H1 (cell line): ENCODE measurements at regions not wholly inside any gene's neighbourhood (a gene's known extent, or its start where the extent isn't known, plus 50 kb on each side); places are given as distances from the start of the nearest gene placed in this dataset.

ENCODE experiments used
- CTCF ChIA-PET: fragments of 300-600 bp; sonication (Branson Sonifier 250); formaldehyde crosslinking; loops from one replicate; lab custom pipeline; 2021; ENCODE audit not compliant: partially characterized antibody; lab: Charles Lee
- POLR2A ChIA-PET: fragments of 300-600 bp; sonication (Branson Sonifier 250); formaldehyde crosslinking; loops from one replicate; lab custom pipeline; 2021; ENCODE audit warnings: inconsistent platforms; ENCODE audit not compliant: partially characterized antibody; lab: Charles Lee
- DNase-seq, 2 experiments: peaks; one replicate each; pipeline versions ENCODE4 v3.0.0 to v3.0.0-alpha.2; 2010 to 2022; ENCODE audit warnings: low spot score in 2 of 2, low read depth in 1 of 2, mixed read lengths in 1 of 2
- FAIRE-seq: peaks from 2 replicates; lab custom pipeline; 2011; peaks lifted over from hg19 to GRCh38; lab: Jason Lieb, UNC
- H2AFZ ChIP-seq: 2 replicates; pipeline ENCODE4 v1.8.1; 2012; ENCODE audit warnings: low read length, inconsistent platforms
- H2AK5ac ChIP-seq: 2 replicates; pipeline ENCODE4 v1.6.1; 2013; ENCODE audit warnings: low read depth, low read length
- H2BK120ac ChIP-seq: replicated peaks from 2 replicates; pipeline ENCODE3; 2013; ENCODE audit warnings: low read depth, low read length, inconsistent platforms
- H2BK12ac ChIP-seq: 2 replicates; pipeline ENCODE4 v1.6.1; 2013; ENCODE audit warnings: low read depth, low read length
- H2BK15ac ChIP-seq: 2 replicates; pipeline ENCODE4 v1.6.1; 2013; ENCODE audit warnings: low read length
- H2BK20ac ChIP-seq: 2 replicates; pipeline ENCODE4 v1.6.1; 2013; ENCODE audit warnings: low read length
- H2BK5ac ChIP-seq: 2 replicates; pipeline ENCODE4 v1.6.1; 2013; ENCODE audit warnings: low read depth, low read length
- H3K14ac ChIP-seq: 2 replicates; pipeline ENCODE4 v1.6.1; 2013; ENCODE audit warnings: inconsistent platforms; ENCODE audit not compliant: insufficient read length
- H3K18ac ChIP-seq: 2 replicates; pipeline ENCODE4 v1.6.1; 2013; ENCODE audit warnings: low read length; ENCODE audit errors: extremely low read depth
- H3K23ac ChIP-seq: 2 replicates; pipeline ENCODE4 v1.6.1; 2013; ENCODE audit warnings: inconsistent platforms; ENCODE audit not compliant: insufficient read length
- H3K23me2 ChIP-seq: 2 replicates; pipeline ENCODE4 v1.6.1; 2013; ENCODE audit warnings: low read depth, low read length
- H3K27ac ChIP-seq: 2 replicates; pipeline ENCODE4 v1.6.1; 2011; ENCODE audit warnings: low read depth, low read length, inconsistent platforms
- H3K27me3 ChIP-seq, 4 experiments: replicated peaks in 1 of 4; 1 replicate in 1 of 4; 2 replicates in 3 of 4; pipeline versions ENCODE4 v1.6.1 to v1.8.1; 2011 to 2013; ENCODE audit warnings: low read length in 3 of 4, mild to moderate bottlenecking in 3 of 4, inconsistent platforms in 2 of 4, mixed read lengths in 2 of 4, moderate library complexity in 1 of 4; ENCODE audit not compliant: control insufficient read depth in 3 of 4, insufficient read depth in 3 of 4; ENCODE audit errors: extremely low read depth in 1 of 4
- H3K36me3 ChIP-seq, 4 experiments: 2 replicates each; pipeline versions ENCODE4 v1.6.1 to v1.8.1; 2011 to 2013; ENCODE audit warnings: mild to moderate bottlenecking in 4 of 4, low read length in 3 of 4, moderate library complexity in 2 of 4, control low read depth in 1 of 4, inconsistent platforms in 1 of 4; ENCODE audit not compliant: insufficient read depth in 4 of 4, control insufficient read depth in 2 of 4
- H3K4ac ChIP-seq: replicated peaks from 2 replicates; pipeline ENCODE3; 2013; ENCODE audit warnings: low read length, low read depth, mixed read lengths, inconsistent platforms; ENCODE audit not compliant: insufficient read length
- H3K4me1 ChIP-seq, 4 experiments: replicated peaks in 1 of 4; 1 replicate in 1 of 4; 2 replicates in 3 of 4; pipeline versions ENCODE4 v1.6.1 to v1.8.1; 2011 to 2013; ENCODE audit warnings: low read length in 3 of 4, inconsistent platforms in 2 of 4, mixed read lengths in 1 of 4; ENCODE audit not compliant: insufficient read depth in 4 of 4, control insufficient read depth in 3 of 4
- H3K4me2 ChIP-seq, 2 experiments: 2 replicates each; pipeline versions ENCODE4 v1.6.1 to v1.8.1; 2011 to 2013; ENCODE audit warnings: low read depth in 2 of 2, low read length in 2 of 2, control low read depth in 1 of 2, inconsistent platforms in 1 of 2, mild to moderate bottlenecking in 1 of 2; ENCODE audit not compliant: insufficient read depth in 1 of 2
- H3K4me3 ChIP-seq, 4 experiments: fragments of 200-600, 300-600 bp in 1 of 4; sonication (generic), shearing (Covaris generic), sonication (Bioruptor Twin) in 1 of 4; 2 replicates each; pipeline versions ENCODE4 v1.5.1 to v1.8.1; 2011 to 2016; ENCODE audit warnings: low read length in 4 of 4, low read depth in 3 of 4, control low read depth in 2 of 4, inconsistent platforms in 2 of 4, mild to moderate bottlenecking in 2 of 4, mixed read lengths in 1 of 4, moderate library complexity in 1 of 4; ENCODE audit not compliant: insufficient read depth in 2 of 4; ENCODE audit errors: extremely low read depth in 1 of 4
- H3K56ac ChIP-seq: replicated peaks from 2 replicates; pipeline ENCODE3; 2013; ENCODE audit warnings: low read depth, mild to moderate bottlenecking, mixed read lengths, low read length, inconsistent platforms; ENCODE audit not compliant: insufficient read length
- H3K79me1 ChIP-seq: 2 replicates; pipeline ENCODE4 v1.6.1; 2013; ENCODE audit warnings: low read depth, low read length, control low read depth
- H3K79me2 ChIP-seq, 2 experiments: 2 replicates each; pipeline versions ENCODE4 v1.6.1 to v1.8.1; 2012 to 2013; ENCODE audit warnings: low read length in 2 of 2, mild to moderate bottlenecking in 2 of 2, inconsistent platforms in 1 of 2; ENCODE audit not compliant: insufficient read depth in 2 of 2, control insufficient read depth in 1 of 2
- H3K9ac ChIP-seq, 4 experiments: replicated peaks in 1 of 4; 1 replicate in 1 of 4; 2 replicates in 3 of 4; pipeline versions ENCODE4 v1.6.1 to v1.8.1; 2011 to 2013; ENCODE audit warnings: low read depth in 3 of 4, low read length in 3 of 4, control low read depth in 2 of 4, mild to moderate bottlenecking in 2 of 4, moderate library complexity in 2 of 4, inconsistent platforms in 1 of 4; ENCODE audit errors: extremely low read depth in 1 of 4
- H3K9me3 ChIP-seq, 2 experiments: 2 replicates each; pipeline versions ENCODE4 v1.6.1 to v1.8.1; 2012 to 2013; ENCODE audit warnings: mild to moderate bottlenecking in 2 of 2, moderate library complexity in 2 of 2, control low read depth in 1 of 2, inconsistent platforms in 1 of 2, low read depth in 1 of 2, low read length in 1 of 2, mixed read lengths in 1 of 2; ENCODE audit not compliant: insufficient read depth in 2 of 2
- H4K20me1 ChIP-seq, 2 experiments: replicated peaks in 1 of 2; 2 replicates each; pipeline versions ENCODE3 to v1.8.1; 2011 to 2013; ENCODE audit warnings: inconsistent platforms in 2 of 2, low read length in 2 of 2, mild to moderate bottlenecking in 1 of 2; ENCODE audit not compliant: insufficient read depth in 2 of 2, control insufficient read depth in 1 of 2
- H4K5ac ChIP-seq: 2 replicates; pipeline ENCODE4 v1.6.1; 2013; ENCODE audit warnings: low read length, low read depth, mixed read lengths, inconsistent platforms; ENCODE audit not compliant: insufficient read length
- H4K8ac ChIP-seq: 2 replicates; pipeline ENCODE4 v1.8.0; 2013; ENCODE audit warnings: mild to moderate bottlenecking, moderate library complexity, low read length, inconsistent platforms; ENCODE audit not compliant: insufficient read depth; ENCODE audit errors: extremely low read depth
- H4K91ac ChIP-seq: replicated peaks from 2 replicates; pipeline ENCODE3; 2013; ENCODE audit warnings: low read length, mixed read lengths, inconsistent platforms; ENCODE audit not compliant: insufficient read length
- BRCA1 ChIP-seq: IDR thresholded peaks from 2 replicates; pipeline ENCODE4 v1.6.1; 2012; ENCODE audit warnings: low read depth, low read length, improper control_type of control experiment
- CHD1 ChIP-seq: IDR thresholded peaks from 2 replicates; pipeline ENCODE4 v1.6.1; 2012; ENCODE audit warnings: low read depth, low read length, improper control_type of control experiment
- EP300 ChIP-seq, 2 experiments: IDR thresholded peaks; 1 replicate in 1 of 2; 2 replicates in 1 of 2; pipeline ENCODE4 v1.6.1; 2011 to 2012; ENCODE audit warnings: low read depth in 2 of 2, low read length in 2 of 2, mild to moderate bottlenecking in 2 of 2, borderline replicate concordance in 1 of 2, inconsistent platforms in 1 of 2, moderate library complexity in 1 of 2
- KDM5A ChIP-seq: fragments of 200-600 bp; IDR thresholded peaks from 2 replicates; pipeline ENCODE4 v1.7.1; 2012; ENCODE audit warnings: mild to moderate bottlenecking, low read length, inconsistent platforms, mixed read lengths
- MAX ChIP-seq: IDR thresholded peaks from 2 replicates; pipeline ENCODE4 v1.6.1; 2012; ENCODE audit warnings: inconsistent platforms
- POLR2A ChIP-seq, 2 experiments: IDR thresholded peaks; 1 replicate in 1 of 2; 2 replicates in 1 of 2; pipeline ENCODE4 v1.6.1; 2011; ENCODE audit warnings: low read depth in 2 of 2, low read length in 2 of 2, mild to moderate bottlenecking in 2 of 2; ENCODE audit errors: control extremely low read depth in 1 of 2
- SIRT6 ChIP-seq: IDR thresholded peaks from one replicate; pipeline ENCODE4 v1.7.1; 2012; ENCODE audit warnings: low read length, inconsistent platforms
- TCF12 ChIP-seq: IDR thresholded peaks from 2 replicates; pipeline ENCODE4 v1.6.1; 2011; ENCODE audit warnings: low read depth, mild to moderate bottlenecking, low read length
- WGBS, 2 experiments: shearing (Covaris generic) in 1 of 2; methylation state at CpG; one replicate each; pipeline versions ENCODE4 v1.1.6 to v1.1.7; 2013 to 2015; ENCODE audit warnings: low lambda C conversion rate in 2 of 2, mixed read lengths in 2 of 2, inconsistent platforms in 1 of 2, low coverage in 1 of 2, missing lambda C conversion rate in 1 of 2; ENCODE audit not compliant: insufficient replicate concordance in 2 of 2, insufficient coverage in 1 of 2, insufficient read length in 1 of 2; ENCODE audit errors: extremely low coverage in 1 of 2, missing lambda C conversion rate in 1 of 2; 5-methylcytosine and 5-hydroxymethylcytosine counted together

GRCh38 chr16:26454102-26454501 lies 612.6 kb upstream of the C16orf82 start:
- Histone ChIP-seq H4K20me1 (no peaks in the 10 kb centered on the region), H2BK120ac (no peak overlapping the region), H3K18ac (no peak overlapping the region), H4K5ac (no peak overlapping the region), H2AK5ac (no peak overlapping the region), H2AFZ (no peak overlapping the region), H3K79me2 (no peaks in the 10 kb centered on the region), H2BK12ac (no peak overlapping the region), H4K91ac (no peak overlapping the region), H3K27me3 (no peaks in the 10 kb centered on the region), H3K4me1 (no peaks in the 10 kb centered on the region), H3K4ac (no peak overlapping the region), H3K56ac (no peak overlapping the region), H3K79me1 (no peaks in the 10 kb centered on the region), H3K9me3 (peaks cover 0 to 6% of the 10 kb centered on the region in 2 experiments; a peak in 2 of 4 replicates), H3K14ac (no peak overlapping the region), H3K4me2 (no peak overlapping the region), H3K23me2 (no peaks in the 10 kb centered on the region; the same call in 1 of the 2 replicates), H2BK15ac (no peak overlapping the region), H3K27ac (no peak overlapping the region), H3K36me3 (no peaks in the 10 kb centered on the region), H2BK5ac (no peak overlapping the region), H2BK20ac (no peak overlapping the region), H3K9ac (no peak overlapping the region), H3K23ac (no peak overlapping the region), H3K4me3 (no peak overlapping the region), H4K8ac (no peak overlapping the region)
- DNase-seq = no peak
- ChIA-PET POLR2A (no interaction called here), CTCF (interaction anchor here (0.9 to 2.3 kb wide), 15 partner anchors 10 to 755 kb away, joined by 3 to 9 read pairs (median 3); no protein-coding TSS in a partner anchor)
- TF ChIP-seq BRCA1 = no peak
- TF ChIP-seq KDM5A = no peak
- no peak for TF ChIP-seq SIRT6
- no peak for TF ChIP-seq EP300 (IDR thresholded peaks at IDR 0.05; ENCODE audit: borderline replicate concordance in 1 of 2, low read depth in 2 of 2, low read length in 2 of 2)
- no peak for TF ChIP-seq MAX
- TF ChIP-seq POLR2A (IDR thresholded peaks at IDR 0.05; ENCODE audit: control extremely low read depth in 1 of 2, low read depth in 2 of 2, low read length in 2 of 2) = no peak
- TF ChIP-seq CHD1 = no peak
- TF ChIP-seq TCF12 = no peak
- WGBS, 2 experiments = 93% methylated on average over 2 of the region's 2 CpGs; no CpG with 5 or more reads in 1 of the 2 experiments
- no peak for FAIRE-seq
